ENCODE measurements at regions not wholly inside any gene's neighbourhood (a gene's known extent, or its start where the extent isn't known, plus 50 kb on each side); places are given as distances from the start of the nearest gene placed in this dataset.

DNA sequence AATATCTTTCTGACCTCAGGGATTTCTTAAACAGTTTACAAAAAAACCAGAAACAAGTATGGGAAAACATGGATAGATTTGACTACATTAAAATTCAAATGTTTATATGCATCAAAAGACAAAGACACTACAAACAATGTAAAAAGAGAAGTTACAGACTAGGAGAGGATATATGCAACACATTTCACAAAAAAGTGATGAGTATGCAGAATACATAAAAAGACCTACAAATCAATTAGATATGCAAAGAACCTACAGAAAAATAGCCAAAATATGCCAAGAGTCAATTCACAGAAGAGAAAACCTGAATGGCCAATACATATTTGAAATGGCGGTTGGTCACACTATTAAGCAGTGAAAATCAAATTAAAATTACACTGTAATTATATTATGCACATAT, 175.0 kb downstream of the FOXD2 start:
- peaks cover 6% of the 10 kb centered on the region for H3K27me3 Mint-ChIP-seq
- intact Hi-C loops (cut with micrococcal nuclease) = no loop called here
- ChIA-PET CTCF (no interaction called here), POLR2A (no interaction called here)
- H3K9ac ChIP-seq (ENCODE audit: low read length) = no peak overlapping the region
- WGBS (ENCODE audit: insufficient coverage) = no CpG with 5 or more reads among the region's 1 CpG
- no peak overlapping the region for H3K4me3 Mint-ChIP-seq
- H3K27ac ChIP-seq (ENCODE audit: low read length in 2 of 2) = no peak overlapping the region
- H3K9me3 Mint-ChIP-seq (ENCODE audit: insufficient read depth) = peaks cover 3% of the 10 kb centered on the region
- H3K79me2 ChIP-seq (ENCODE audit: control insufficient read depth, insufficient read depth, low read length) = no peaks in the 10 kb centered on the region
- H3K27ac Mint-ChIP-seq = no peak overlapping the region
- DNase-seq (no peak), ATAC-seq (ENCODE audit: low read depth) (no peak)
- TF ChIP-seq, protein P1, sequence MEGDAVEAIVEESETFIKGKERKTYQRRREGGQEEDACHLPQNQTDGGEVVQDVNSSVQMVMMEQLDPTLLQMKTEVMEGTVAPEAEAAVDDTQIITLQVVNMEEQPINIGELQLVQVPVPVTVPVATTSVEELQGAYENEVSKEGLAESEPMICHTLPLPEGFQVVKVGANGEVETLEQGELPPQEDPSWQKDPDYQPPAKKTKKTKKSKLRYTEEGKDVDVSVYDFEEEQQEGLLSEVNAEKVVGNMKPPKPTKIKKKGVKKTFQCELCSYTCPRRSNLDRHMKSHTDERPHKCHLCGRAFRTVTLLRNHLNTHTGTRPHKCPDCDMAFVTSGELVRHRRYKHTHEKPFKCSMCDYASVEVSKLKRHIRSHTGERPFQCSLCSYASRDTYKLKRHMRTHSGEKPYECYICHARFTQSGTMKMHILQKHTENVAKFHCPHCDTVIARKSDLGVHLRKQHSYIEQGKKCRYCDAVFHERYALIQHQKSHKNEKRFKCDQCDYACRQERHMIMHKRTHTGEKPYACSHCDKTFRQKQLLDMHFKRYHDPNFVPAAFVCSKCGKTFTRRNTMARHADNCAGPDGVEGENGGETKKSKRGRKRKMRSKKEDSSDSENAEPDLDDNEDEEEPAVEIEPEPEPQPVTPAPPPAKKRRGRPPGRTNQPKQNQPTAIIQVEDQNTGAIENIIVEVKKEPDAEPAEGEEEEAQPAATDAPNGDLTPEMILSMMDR (IDR thresholded peaks at IDR 0.05) = no peak
- no peak for TF ChIP-seq EZH2 (IDR thresholded peaks at IDR 0.05; ENCODE audit: borderline replicate concordance, insufficient read depth, low read depth, low read length, poor library complexity, severe bottlenecking)
- no peaks in the 10 kb centered on the region for H3K4me1 ChIP-seq (ENCODE audit: control insufficient read depth in 2 of 2, insufficient read depth in 2 of 2, low read length in 2 of 2)
- H3K4me1 Mint-ChIP-seq = no peaks in the 10 kb centered on the region
- no peaks in the 10 kb centered on the region for H4K20me1 ChIP-seq (ENCODE audit: control insufficient read depth, insufficient read depth, low read length, poor library complexity, severe bottlenecking)
- no peak overlapping the region for H3K4me3 ChIP-seq (ENCODE audit: control extremely low read depth in 1 of 5, extremely low read depth in 1 of 5, insufficient read depth in 1 of 5, low read depth in 2 of 5, low read length in 4 of 5)
- H3K9me3 ChIP-seq (ENCODE audit: control extremely low read depth in 1 of 3, control insufficient read depth in 2 of 3, insufficient read depth in 1 of 3, low read length in 2 of 3) = peaks cover 0 to 9% (median 7%) of the 10 kb centered on the region in 3 donors
- H2AFZ ChIP-seq (ENCODE audit: insufficient read depth, low read depth, low read length, poor library complexity, severe bottlenecking) = no peak overlapping the region
- no peaks in the 10 kb centered on the region for H3K27me3 ChIP-seq (replicated peaks in 1 of 4; ENCODE audit: control extremely low read depth in 1 of 4, control insufficient read depth in 3 of 4, insufficient read depth in 4 of 4, low read length in 3 of 4)
- no peaks in the 10 kb centered on the region for H3K36me3 ChIP-seq (replicated peaks in 1 of 2; ENCODE audit: control extremely low read depth in 1 of 2, control insufficient read depth in 1 of 2, extremely low read depth in 1 of 2, insufficient read depth in 2 of 2, low read length in 1 of 2)
- H3K4me2 ChIP-seq (replicated peaks; ENCODE audit: low read depth, low read length, poor library complexity, severe bottlenecking) = no peak overlapping the region

DNA sequence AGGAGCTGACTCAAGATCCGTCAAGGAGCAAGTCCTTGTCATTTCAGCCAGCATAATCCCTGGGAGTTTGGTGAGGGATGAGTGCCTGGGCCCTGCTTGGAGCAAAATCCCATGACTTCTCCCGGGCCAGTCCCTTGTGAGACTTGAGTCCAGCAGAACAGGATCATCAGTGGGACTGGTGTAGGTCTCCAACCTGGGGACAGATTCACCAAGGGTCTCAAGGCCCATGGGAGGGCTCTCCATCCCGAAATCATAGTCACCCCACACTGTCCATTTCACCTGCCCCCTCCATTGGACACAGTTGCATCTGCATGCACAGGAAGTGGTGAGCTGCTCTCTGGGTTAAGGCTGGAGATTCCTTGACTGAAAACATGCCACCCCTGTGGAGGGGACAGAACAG, 178.2 kb downstream of the FOXD2 start:
- 100% methylated on average over 1 of the region's 3 CpGs for WGBS (ENCODE audit: insufficient coverage)
- no peak overlapping the region for H3K4me2 ChIP-seq (replicated peaks; ENCODE audit: low read depth, low read length, poor library complexity, severe bottlenecking)
- no peaks in the 10 kb centered on the region for H3K79me2 ChIP-seq (ENCODE audit: control insufficient read depth, insufficient read depth, low read length)
- intact Hi-C loops (cut with micrococcal nuclease) = no loop called here
- H3K27me3 ChIP-seq (replicated peaks in 1 of 4; ENCODE audit: control extremely low read depth in 1 of 4, control insufficient read depth in 3 of 4, insufficient read depth in 4 of 4, low read length in 3 of 4) = no peaks in the 10 kb centered on the region
- H3K4me1 ChIP-seq (ENCODE audit: control insufficient read depth in 2 of 2, insufficient read depth in 2 of 2, low read length in 2 of 2) = no peaks in the 10 kb centered on the region
- no peaks in the 10 kb centered on the region for H4K20me1 ChIP-seq (ENCODE audit: control insufficient read depth, insufficient read depth, low read length, poor library complexity, severe bottlenecking)
- no peaks in the 10 kb centered on the region for H3K36me3 ChIP-seq (replicated peaks in 1 of 2; ENCODE audit: control extremely low read depth in 1 of 2, control insufficient read depth in 1 of 2, extremely low read depth in 1 of 2, insufficient read depth in 2 of 2, low read length in 1 of 2)
- no peak overlapping the region for H3K27ac ChIP-seq (ENCODE audit: low read length in 2 of 2)
- H3K4me3 ChIP-seq (ENCODE audit: control extremely low read depth in 1 of 5, extremely low read depth in 1 of 5, insufficient read depth in 1 of 5, low read depth in 2 of 5, low read length in 4 of 5) = no peak overlapping the region
- no peak for TF ChIP-seq EZH2 (IDR thresholded peaks at IDR 0.05; ENCODE audit: borderline replicate concordance, insufficient read depth, low read depth, low read length, poor library complexity, severe bottlenecking)
- TF ChIP-seq, protein P1 (IDR thresholded peaks at IDR 0.05) = no peak
- no peak overlapping the region for H3K27ac Mint-ChIP-seq
- H3K9me3 Mint-ChIP-seq (ENCODE audit: insufficient read depth) = no peaks in the 10 kb centered on the region
- ATAC-seq (ENCODE audit: low read depth) (no peak), DNase-seq (no peak)
- H2AFZ ChIP-seq (ENCODE audit: insufficient read depth, low read depth, low read length, poor library complexity, severe bottlenecking) = no peak overlapping the region
- H3K27me3 Mint-ChIP-seq = peaks cover 6% of the 10 kb centered on the region
- ChIA-PET CTCF (no interaction called here), POLR2A (no interaction called here)
- no peak overlapping the region for H3K4me3 Mint-ChIP-seq
- no peak overlapping the region for H3K9ac ChIP-seq (ENCODE audit: low read length)
- H3K9me3 ChIP-seq (ENCODE audit: control extremely low read depth in 1 of 3, control insufficient read depth in 2 of 3, insufficient read depth in 1 of 3, low read length in 2 of 3) = no peaks in the 10 kb centered on the region
- H3K4me1 Mint-ChIP-seq = no peaks in the 10 kb centered on the region

Measured in B cell (primary cell).